ENCODE measurements at regions not wholly inside any gene's neighbourhood (a gene's known extent, or its start where the extent isn't known, plus 50 kb on each side); places are given as distances from the start of the nearest gene placed in this dataset.
"Not testable (repeated sequence)": the region's sequence is repeated elsewhere in the genome, so short reads cannot be mapped to it uniquely, and the experiment has no call there.

DNA sequence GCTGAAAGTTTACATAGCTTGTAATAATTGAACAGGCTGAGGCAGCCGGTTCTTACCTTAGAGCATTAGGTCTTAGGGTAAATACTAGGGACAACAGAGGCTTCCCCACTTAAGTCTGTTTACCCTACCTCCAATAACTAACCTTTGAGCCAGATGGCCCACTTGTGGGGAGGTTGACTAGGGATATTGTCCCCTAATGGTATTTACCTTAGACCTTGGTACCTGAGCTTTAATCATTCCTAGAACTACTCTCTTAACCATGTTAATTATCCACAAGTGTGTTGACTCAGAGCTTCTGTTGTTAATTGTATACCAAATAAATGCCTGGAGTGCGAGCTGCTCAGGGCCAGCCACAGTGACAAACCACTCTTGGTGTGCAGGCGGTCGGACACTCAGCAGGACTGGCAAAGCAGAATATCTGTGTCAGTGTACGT is 299.2 kb downstream of the TRIML1 start:
- not testable (repeated sequence) for DNase-seq

- DNase-seq: no peak
Observed at GRCh38 chr4:188439641-188440311, 300.5 kb downstream of the TRIML1 start.

DNA sequence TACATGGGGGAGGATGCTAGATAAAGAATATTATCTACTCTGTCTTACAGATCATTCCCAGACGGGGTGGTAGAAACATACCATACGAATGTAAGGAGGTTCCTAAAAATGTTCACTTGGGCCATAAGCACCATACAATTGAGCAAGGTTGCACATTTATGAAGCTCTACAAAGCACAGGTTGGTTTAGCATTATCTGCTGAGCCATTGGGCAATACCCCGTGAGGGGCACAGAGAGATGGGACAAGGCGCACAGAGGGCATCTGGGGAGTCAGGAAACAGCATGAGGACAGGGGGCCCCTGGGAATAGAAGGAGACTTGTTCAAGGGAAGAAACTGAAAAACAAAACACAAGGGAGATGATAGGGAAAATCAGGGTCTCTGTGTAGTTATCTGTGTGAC is 305.3 kb downstream of the TRIML1 start:
- DNase-seq: no peak

DNA sequence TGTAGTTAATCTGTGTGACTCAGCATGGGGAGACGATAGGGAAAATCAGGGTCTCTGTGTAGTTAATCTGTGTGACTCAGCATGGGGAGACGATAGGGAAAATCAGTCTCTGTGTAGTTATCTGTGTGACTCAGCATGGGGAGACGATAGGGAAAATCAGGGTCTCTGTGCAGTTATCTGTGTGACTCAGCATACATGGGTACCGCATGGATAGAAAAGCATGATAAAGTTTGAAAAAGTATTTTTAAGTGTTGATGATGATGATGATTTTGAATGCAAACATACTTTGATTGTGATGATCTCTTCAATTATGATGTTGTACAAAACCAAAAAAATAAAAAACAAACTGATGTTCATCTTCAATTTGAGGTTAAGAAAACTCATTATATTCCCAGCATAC is 309.8 kb downstream of the TRIML1 start:
- not testable (repeated sequence) for DNase-seq

- DNase-seq: no peak
Observed at GRCh38 chr4:188450571-188450970, 311.3 kb downstream of the TRIML1 start.

DNA sequence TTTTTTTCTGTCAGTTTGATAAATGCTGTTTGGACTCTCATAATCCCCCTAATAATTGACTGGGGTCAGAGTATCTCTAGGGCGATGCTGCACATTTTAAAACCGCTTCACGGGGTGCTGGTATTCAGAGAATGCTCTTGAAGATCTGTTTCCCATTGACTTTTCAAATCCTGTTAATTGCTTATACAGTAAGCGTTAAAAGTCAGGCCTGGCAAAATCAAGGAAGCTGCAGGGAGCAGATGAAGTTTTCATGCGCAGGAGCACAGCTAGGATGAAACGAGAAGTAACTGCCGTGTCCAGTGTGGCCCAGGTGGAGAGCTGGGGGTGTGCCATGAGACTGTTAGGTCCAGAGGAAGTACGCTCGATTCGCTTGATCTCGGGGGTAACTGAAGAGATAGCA is 312.9 kb downstream of the TRIML1 start:
- no peak for DNase-seq

DNA sequence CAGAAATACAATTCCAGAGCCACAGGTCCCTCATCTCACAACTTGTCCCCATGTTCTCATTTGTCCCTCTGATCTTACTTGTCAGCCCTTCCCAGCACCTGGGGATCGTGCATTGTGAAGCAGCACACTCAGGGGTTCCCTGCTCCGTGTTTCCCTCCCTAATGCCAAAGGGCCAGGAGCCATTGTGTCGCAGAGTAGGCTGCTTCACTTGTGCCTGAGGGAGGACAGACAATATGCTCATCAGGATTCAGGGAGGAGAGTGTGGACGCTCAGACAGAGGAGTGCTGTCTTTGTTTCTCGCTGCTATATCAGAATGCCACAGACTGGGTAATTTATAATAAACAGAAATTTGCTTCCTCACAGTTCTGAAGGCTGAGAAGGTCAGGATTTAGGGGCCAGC is 315.3 kb downstream of the TRIML1 start:
- no peak for DNase-seq

DNA sequence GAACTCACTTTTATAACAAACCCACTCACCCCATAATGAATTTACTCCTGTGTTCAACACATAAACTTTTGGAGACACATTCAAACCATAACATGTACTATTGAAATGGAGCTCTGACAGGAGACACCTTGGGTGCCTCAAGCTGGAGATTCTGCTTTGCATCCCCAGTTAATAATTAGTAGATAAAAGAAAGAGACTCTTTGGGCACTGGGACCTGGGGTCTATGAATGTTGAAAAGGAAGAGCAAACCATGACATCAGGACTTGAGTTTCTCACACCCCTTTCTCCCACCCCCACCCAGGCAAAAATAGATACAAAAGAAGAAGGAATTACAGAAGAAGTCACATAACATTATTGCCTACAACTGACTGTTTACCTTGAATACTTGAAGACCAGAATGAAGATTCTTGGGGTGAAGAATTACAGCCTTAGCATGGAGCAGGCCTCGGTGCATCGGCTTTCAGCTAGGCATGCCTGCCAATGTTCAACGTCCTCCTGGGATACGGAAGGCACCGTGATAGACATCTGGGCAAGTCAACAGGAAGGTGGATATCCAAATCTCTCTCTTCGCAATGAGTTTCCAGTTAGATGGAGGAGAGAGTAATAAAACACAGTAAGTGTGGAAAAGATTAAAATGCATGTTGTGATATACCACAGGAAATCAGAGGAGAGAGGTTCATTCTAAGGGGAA is 316.0 kb downstream of the TRIML1 start:
- no peak for DNase-seq

GRCh38 chr4:188459381-188459780 is 320.1 kb downstream of the TRIML1 start:
- DNase-seq: no peak

DNA sequence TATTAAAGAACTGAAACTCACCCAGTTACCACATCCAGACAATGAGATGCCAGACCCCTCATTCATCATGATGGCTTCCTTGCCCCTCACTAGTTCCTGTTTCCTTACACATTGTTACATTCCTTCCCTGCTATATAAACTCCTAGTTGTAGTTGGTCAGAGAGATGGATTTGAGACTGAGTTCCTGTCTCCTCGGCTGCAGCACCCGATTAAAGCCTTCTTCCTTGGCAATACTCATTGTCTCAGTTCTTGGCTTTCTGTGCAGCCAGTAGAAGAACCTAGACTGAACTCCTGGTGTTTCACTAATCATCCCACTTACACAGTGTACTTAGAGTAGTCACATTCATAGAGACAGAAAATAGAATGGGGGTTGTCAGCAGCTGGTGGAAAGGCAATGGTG is 324.7 kb downstream of the TRIML1 start:
- DNase-seq: no peak

- no peak for DNase-seq
Observed at GRCh38 chr4:188466001-188466400, 326.8 kb downstream of the TRIML1 start.

DNA sequence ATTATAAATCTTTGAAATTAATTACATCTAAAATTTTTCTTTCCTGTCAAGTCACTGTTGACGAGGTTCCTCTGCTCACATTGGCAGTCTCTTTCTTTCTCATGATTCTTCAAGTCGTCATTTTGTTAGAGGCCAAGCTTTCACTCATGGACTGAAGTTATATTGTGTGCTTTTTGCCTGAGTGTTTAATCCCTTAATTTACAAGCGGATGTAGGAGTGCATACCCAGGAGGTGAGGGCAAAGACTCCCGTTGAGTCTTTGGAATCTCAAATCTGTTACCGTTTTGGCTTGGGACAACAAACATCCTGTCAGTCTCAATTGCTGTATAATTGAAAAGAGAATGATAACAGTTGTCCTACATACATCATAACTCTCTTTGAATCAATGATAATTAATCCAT is 345.0 kb downstream of the TRIML1 start:
- no peak for DNase-seq

DNA sequence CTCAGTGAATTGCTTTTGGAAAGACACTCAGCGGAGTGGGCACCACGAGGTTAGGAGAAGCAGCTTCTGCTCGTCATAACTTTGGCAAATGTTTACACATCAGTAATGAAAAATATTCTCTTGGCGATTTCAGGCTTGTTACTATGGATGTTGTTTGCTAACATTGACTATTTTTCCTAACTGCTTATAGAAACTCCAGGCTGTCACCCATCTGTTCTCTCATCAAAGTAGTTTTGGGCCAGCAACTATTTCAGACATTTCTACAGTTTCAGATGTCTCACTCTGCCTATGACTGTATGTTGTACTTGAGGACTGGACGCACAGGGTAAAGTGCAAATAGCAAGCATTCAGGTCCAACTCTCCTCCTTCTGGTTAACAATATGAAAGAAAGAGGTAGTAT is 346.7 kb downstream of the TRIML1 start:
- DNase-seq: no peak

DNA sequence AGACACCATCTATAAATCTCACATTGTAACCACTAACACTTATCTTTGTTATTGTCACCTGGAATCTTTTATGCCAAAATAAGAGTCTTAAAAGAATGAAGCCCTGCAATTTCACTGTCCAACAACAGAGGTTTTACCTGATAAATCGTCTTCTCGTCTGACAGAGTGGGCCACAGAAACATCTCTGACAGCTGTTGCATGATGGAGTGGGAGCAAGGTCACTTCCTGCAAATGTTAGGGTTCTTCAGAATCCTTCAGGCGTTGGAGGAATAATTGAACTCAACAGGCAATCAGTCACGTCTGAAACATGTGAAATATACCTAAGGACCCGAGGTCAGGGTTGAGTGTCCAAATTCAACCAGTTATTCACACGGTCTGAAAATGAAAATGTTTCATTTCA is 353.6 kb downstream of the TRIML1 start:
- DNase-seq: no peak

DNA sequence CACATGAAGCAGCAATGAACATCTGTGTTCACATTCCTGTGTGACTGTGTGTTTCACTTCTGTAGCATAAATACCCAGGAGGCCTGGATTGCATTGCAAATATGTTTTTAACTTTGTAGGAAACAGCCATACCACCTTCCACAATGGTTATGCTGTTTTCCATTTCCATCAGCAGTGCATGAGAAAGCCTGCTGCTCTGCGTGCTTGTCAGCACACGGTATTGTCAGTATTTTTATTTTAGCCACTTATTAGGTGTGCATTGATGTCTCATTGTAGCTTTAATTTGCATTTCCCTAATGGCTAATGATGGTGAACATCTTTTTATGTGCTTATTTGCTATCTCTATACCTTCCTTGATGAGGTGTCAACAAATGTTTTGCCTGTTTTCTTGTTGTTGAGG is 355.9 kb downstream of the TRIML1 start:
- no peak for DNase-seq

DNA sequence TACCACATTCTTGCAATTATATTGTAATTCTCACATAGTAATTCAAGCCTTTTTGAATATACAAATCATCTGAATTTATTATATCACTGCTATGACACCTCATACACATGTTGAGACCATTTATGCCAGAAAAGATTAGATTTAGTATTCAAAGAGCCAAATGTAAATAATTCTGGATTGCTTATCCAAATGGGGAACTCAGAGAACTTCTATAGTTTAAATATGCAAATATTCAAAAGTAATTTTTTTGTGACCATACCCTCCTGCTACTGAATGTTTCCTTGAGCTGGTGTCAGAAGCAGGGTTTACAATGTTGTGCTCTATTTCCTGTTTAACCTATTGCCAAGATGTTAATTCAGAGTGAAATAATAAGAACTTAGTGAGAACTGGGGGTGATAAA is 372.2 kb downstream of the TRIML1 start:
- no peak for DNase-seq

GRCh38 chr4:188532751-188533150 is 393.5 kb downstream of the TRIML1 start:
- no peak for DNase-seq

DNA sequence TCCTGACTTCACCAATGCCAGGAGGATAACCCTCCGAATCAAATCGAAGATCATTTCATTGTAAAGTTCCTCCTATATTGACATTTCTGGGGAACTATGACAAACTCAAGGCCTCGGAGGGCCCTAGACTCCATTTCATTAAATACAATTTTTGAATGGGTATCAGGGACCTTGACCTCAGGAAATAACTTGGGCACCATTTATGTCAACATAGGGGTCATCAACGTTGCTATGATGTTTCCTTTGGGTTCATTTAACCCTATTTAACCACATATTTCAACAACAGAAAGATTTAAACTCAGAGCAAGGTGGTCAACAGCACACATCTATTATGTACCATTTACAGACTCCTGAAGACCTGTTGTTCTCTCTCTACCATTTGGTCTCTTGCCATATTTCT is 395.1 kb downstream of the TRIML1 start:
- DNase-seq: no peak

- DNase-seq: no peak
Observed at GRCh38 chr4:188534917-188535316, 395.7 kb downstream of the TRIML1 start.

DNA sequence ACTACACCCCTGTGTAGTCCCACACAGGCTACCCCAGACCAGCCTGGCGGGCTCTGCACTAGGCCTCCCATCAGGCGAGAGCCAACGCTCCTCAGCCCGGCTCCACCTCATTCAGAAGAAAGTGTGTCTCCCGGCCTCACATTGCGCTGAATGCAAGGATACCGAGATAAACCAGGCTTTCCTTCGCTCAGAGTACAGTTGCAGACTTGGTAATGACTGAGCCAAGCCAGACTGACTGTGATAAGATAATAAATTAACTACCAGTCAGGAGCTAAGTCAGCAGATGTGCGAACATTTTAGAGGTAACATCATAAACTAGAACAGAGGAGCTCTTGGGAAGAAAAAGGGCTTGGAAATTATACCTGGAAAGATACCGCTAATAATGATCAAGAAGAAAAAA is 397.6 kb downstream of the TRIML1 start:
- no peak for DNase-seq

GRCh38 chr4:188550296-188550695 is 411.1 kb downstream of the TRIML1 start:
- DNase-seq: no peak

- no peak for DNase-seq
Observed at GRCh38 chr4:188551156-188551555, 411.9 kb downstream of the TRIML1 start.

DNA sequence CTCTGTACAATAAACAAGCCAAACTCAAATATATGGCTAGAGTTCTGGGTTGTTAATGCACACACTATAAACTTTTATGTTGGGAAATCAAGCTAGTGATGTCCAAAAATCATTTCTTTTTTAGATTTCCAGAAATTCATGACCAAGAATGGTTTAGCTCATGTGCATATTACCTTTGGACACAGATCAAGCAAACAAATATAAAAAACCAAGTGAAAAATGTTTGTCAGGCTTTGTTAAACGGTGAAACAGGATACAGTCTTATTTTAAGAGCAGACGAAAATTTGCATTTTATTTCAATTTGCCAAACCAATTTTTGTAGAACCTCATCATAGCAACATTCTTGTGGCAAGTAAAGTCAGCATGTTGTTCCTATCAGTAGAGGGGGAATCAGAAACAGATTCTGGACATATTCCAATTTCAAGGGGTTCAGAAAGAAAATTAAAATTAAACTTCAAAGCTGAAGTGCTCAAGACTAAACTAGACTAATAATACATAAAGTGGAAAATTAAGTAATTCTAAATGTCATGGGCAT is 413.6 kb downstream of the TRIML1 start:
- no peak for DNase-seq

- no peak for DNase-seq
Observed at GRCh38 chr4:188554413-188554812, 415.2 kb downstream of the TRIML1 start.

- no peak for DNase-seq
Observed at GRCh38 chr4:188573104-188573503, 433.9 kb downstream of the TRIML1 start.

Data from CD4-positive, alpha-beta T cell treated with Interleukin-17A for 4 hours (primary cell).